Memory B cell (primary cell): ENCODE measurements at regions not wholly inside any gene's neighbourhood (a gene's known extent, or its start where the extent isn't known, plus 50 kb on each side); places are given as distances from the start of the nearest gene placed in this dataset.

Source experiments
- ATAC-seq: fragments of 150-1000 bp; cut with Tn5 transposase; 2 replicates; pipeline ENCODE4 v1.10.0; 2021; ENCODE audit warnings: low read depth, mild to moderate bottlenecking, moderate library complexity
- DNase-seq, 2 donors: peaks; one replicate each; pipeline ENCODE4 v3.0.0; 2022; ENCODE audit warnings: low spot score in 2 of 2
- H3K27ac Mint-ChIP-seq: one replicate; pipeline ENCODE4 v1.8.0; 2022; ENCODE audit warnings: mild to moderate bottlenecking, moderate library complexity, mixed read lengths
- H3K27me3 Mint-ChIP-seq: one replicate; pipeline ENCODE4 v1.8.0; 2022; ENCODE audit warnings: mixed read lengths
- H3K36me3 Mint-ChIP-seq: one replicate; pipeline ENCODE4 v1.8.0; 2022; ENCODE audit warnings: mild to moderate bottlenecking, mixed read lengths
- H3K4me1 Mint-ChIP-seq: one replicate; pipeline ENCODE4 v1.8.0; 2022; ENCODE audit warnings: mixed read lengths
- H3K4me3 Mint-ChIP-seq: one replicate; pipeline ENCODE4 v1.8.0; 2022; ENCODE audit warnings: mild to moderate bottlenecking, moderate library complexity, mixed read lengths
- H3K9me3 Mint-ChIP-seq: one replicate; pipeline ENCODE4 v1.8.0; 2022; ENCODE audit warnings: mixed read lengths

DNA sequence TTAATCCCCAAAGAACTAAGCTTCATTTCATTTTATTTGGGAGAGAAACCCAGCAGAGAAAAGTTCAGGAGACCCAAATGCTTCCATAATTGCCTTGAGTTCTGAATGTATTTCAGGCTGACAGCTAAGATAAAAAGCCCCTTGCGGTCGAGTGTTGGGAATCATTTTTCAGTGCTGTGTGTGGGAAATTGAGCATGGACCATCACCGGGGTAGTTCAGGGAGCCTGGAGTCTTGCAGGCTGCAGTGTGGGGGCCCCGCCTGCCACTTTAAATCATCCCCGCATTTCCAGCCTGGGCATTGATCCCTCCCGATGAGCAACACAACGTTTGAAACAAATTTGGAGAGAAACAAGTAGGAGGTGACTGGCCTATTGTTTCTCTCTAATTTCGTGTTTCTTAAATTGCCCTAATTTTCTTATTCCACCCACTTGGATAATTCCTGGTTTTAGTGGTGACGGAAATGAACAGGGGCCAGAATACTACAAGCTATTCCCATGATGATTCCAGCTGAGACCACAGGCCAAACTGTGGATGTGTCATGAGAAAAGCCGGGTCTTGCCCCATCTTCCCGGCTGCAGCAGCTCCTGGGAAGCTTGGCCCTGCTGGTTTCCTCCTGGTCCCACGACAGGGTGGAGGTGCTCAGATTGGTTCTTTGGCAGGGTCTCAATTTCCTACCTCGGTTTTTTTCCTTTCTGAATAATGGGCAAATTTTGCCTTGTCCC, 75.1 kb downstream of the FOXL1 start:
- Mint-ChIP-seq H3K27me3 (peaks cover 2% of the 10 kb centered on the region), H3K36me3 (no peaks in the 10 kb centered on the region), H3K4me3 (no peak overlapping the region), H3K27ac (no peak overlapping the region), H3K4me1 (no peaks in the 10 kb centered on the region), H3K9me3 (peaks cover 2% of the 10 kb centered on the region)
- DNase-seq: no peak
- ATAC-seq: no peak

DNA sequence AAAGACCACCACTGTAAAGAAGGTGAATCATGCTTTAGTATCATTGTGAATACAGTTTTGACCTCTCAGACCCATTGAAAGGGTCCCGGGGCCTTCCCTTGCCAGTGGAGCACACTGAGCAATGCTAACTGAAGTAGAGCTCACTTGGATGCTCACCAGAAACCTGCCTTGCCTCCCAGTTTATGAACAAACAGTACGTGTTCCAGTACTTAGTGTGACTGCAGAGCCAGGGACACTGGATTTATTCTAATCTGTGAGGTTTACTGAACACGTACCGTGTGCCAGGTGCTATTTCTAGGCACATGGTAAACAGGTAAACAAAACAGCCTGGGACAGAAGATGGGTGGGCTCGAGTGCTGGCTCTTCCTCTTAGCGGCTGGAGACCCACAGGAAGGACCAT, 79.6 kb downstream of the FOXL1 start:
- DNase-seq: no peak
- Mint-ChIP-seq H3K36me3 (no peaks in the 10 kb centered on the region), H3K9me3 (peaks cover 8% of the 10 kb centered on the region), H3K27ac (no peak overlapping the region), H3K4me1 (no peaks in the 10 kb centered on the region), H3K4me3 (no peak overlapping the region), H3K27me3 (peaks cover 13% of the 10 kb centered on the region)
- no peak for ATAC-seq

DNA sequence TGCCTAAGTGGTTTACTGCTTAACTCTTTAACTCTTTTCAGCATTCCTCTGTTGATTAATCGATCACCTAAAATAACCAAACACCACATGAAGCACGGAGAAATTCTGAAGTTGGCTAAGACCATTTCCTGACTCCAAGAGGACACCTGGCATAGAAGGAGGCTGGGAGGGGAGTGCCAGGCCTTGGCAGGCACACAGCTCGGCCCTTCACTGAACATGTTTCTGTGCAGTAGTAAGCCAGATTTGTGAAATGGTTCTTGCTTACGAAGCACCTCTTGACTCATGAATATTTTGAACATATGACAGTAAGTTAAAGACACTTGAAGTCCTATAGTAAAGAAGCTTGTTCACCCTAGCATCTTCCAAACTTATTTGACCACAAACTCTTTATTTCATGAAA, 82.3 kb downstream of the FOXL1 start:
- H3K27ac Mint-ChIP-seq: no peak overlapping the region
- peaks cover 6% of the 10 kb centered on the region for H3K4me1 Mint-ChIP-seq
- peaks cover 9% of the 10 kb centered on the region for H3K9me3 Mint-ChIP-seq
- peaks cover 13% of the 10 kb centered on the region for H3K27me3 Mint-ChIP-seq
- ATAC-seq (no peak), DNase-seq (no peak)
- no peak overlapping the region for H3K4me3 Mint-ChIP-seq
- no peaks in the 10 kb centered on the region for H3K36me3 Mint-ChIP-seq

DNA sequence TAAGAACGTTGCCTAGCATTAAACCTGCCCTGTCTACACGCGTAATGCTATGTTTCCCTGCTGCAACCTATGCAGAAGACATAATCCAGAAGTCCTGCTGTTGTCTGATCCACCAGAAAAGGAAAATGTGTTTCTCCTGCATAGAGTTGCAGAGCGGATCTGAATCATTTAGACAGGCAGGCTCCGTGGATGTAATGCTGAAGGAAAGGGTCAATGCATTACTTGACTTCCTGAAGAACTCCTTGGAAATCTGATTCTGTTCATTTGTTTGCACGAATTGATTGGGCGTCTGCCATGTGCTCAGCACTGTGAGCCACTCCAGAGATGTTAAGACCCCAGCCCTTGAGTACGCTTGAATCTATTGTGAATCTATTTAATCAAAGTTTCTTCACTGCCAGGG, 83.4 kb downstream of the FOXL1 start:
- Mint-ChIP-seq H3K27me3 (peaks cover 13% of the 10 kb centered on the region), H3K9me3 (peaks cover 11% of the 10 kb centered on the region), H3K36me3 (no peaks in the 10 kb centered on the region)

DNA sequence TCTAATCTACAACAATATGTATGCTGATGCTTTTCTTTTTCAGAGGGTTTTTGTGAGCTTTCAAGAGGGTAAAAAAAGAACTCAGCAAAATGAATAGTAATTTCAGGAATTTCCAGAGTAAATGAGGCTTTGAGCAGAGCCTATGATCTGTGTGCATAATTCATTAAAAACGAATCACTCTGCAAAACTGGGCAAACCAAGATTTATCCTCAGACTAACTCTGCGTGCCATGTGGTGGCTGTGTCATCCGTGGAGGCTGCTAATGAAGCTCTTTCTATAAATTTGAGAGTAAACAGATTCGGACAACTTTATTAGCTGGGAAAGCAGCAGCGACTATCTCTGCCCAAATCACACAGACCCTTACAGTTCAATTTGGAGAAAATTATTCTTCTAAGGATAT, 83.8 kb downstream of the FOXL1 start:
- no peak overlapping the region for H3K4me3 Mint-ChIP-seq
- no peak for ATAC-seq
- peaks cover 13% of the 10 kb centered on the region for H3K27me3 Mint-ChIP-seq
- H3K27ac Mint-ChIP-seq: no peak overlapping the region
- H3K9me3 Mint-ChIP-seq: peaks cover 11% of the 10 kb centered on the region
- no peak for DNase-seq
- H3K4me1 Mint-ChIP-seq: peaks cover 6% of the 10 kb centered on the region
- no peaks in the 10 kb centered on the region for H3K36me3 Mint-ChIP-seq

More for the DNA sequence above, 83.4 kb downstream of the FOXL1 start:
- no peak overlapping the region for H3K27ac Mint-ChIP-seq
- DNase-seq (no peak), ATAC-seq (no peak)
- no peak overlapping the region for H3K4me3 Mint-ChIP-seq
- peaks cover 6% of the 10 kb centered on the region for H3K4me1 Mint-ChIP-seq

DNA sequence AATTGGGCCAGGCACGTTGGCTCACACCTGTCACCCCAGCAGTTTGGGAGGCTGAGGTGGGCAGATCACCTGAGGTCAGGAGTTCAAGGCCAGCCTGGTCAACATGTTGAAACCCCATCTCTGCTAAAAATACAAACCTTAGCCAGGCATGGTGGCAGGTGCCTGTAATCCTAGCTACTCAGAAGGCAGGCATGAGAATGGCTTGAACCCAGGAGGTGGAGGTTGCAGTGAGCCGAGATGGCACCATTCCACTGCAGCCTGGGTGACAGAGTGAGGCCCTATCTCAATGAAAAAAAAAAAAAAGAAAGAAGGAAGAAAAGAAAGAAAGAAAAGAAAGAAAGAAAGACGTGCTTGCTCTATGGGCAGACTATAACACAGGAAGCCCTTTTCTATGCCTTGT, 84.4 kb downstream of the FOXL1 start:
- ATAC-seq: no peak
- H3K36me3 Mint-ChIP-seq: no peaks in the 10 kb centered on the region
- H3K27ac Mint-ChIP-seq: no peak overlapping the region
- H3K27me3 Mint-ChIP-seq: peaks cover 13% of the 10 kb centered on the region
- peaks cover 11% of the 10 kb centered on the region for H3K9me3 Mint-ChIP-seq
- H3K4me3 Mint-ChIP-seq: no peak overlapping the region
- H3K4me1 Mint-ChIP-seq: peaks cover 6% of the 10 kb centered on the region
- DNase-seq: no peak

DNA sequence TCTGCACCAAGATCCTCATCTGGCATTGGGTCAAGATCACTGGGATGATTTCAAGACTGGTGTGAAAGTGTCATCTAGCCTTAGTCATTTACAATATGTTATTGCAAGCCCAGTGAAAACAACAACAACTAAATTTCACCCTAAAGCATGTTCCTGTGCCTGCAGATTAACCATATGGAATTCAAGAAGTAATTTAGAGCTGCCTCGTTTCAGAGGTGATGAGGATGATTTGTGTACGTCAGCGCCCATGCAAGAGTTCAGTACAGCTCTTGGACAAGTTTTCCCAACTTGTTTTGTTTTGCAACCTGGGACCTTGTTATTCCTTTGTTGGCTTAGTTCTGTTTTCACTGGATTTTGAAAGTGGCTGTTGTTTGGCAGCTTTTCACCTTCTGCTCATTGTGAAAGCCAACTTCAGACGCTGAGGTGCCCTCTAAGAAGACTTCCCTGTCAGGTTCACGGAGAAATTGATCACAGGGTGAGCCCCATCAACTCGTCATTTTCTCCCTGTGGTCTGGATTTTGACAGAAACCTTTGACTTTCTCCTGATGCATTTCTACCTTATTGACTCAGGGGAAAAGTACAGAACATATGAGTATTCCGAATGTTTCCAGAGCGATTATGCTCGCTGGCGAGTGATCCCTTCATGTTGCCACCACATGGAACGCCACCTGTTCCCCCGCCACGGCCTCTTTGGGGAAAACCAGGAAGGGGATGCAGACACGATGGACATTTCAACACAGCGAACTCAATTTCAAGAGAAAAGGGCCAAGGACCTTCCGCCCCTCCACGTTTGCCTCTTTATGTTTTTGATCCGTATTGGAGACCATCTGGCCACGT, 85.6 kb downstream of the FOXL1 start:
- no peak overlapping the region for H3K4me3 Mint-ChIP-seq
- no peak for ATAC-seq
- H3K27ac Mint-ChIP-seq: no peak overlapping the region
- DNase-seq: no peak
- peaks cover 6% of the 10 kb centered on the region for H3K4me1 Mint-ChIP-seq
- peaks cover 10% of the 10 kb centered on the region for H3K27me3 Mint-ChIP-seq
- peaks cover 11% of the 10 kb centered on the region for H3K9me3 Mint-ChIP-seq
- H3K36me3 Mint-ChIP-seq: no peaks in the 10 kb centered on the region

DNA sequence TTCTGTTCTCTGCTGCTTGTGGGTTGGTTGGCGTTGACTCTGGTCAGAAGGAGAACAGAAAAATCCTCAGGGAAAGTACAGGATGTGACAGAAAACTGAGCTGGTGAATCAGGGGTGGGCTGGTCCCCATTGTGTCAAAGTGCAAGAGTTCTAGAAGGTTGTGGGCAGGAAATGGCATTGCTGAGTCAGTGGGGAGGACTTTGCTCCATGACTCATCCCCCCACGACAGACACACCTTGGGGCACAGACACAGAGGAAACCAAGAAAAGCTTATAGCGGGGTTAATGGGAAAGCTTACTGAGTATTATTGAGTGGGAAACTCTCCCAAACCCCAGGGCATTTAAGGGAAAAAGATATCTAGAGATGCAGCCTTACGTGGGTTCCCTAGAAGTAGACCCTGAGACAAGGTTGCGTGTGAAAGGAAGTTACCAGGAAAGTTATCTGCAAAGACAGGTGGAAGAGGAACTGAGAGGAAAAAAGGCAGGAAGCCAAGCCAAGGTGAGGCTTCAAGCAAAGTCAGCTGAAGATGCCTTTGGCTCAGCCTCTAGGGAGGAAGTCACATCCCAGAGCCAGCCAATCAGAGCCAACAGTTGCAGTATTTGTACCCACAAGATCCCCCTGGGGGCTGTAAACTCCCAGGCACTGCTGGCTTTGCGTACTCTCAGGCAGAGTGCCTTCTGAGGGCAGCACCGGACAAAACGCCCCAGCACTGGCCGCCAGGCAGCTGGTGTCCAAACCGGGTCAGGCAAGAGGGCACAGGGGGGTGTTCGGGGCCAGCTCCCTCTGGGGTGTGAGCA, 86.4 kb downstream of the FOXL1 start:
- Mint-ChIP-seq H3K36me3 (no peaks in the 10 kb centered on the region), H3K9me3 (peaks cover 5% of the 10 kb centered on the region), H3K27ac (no peak overlapping the region), H3K4me1 (peaks cover 6% of the 10 kb centered on the region), H3K27me3 (peaks cover 8% of the 10 kb centered on the region), H3K4me3 (no peak overlapping the region)
- DNase-seq (no peak), ATAC-seq (no peak)

DNA sequence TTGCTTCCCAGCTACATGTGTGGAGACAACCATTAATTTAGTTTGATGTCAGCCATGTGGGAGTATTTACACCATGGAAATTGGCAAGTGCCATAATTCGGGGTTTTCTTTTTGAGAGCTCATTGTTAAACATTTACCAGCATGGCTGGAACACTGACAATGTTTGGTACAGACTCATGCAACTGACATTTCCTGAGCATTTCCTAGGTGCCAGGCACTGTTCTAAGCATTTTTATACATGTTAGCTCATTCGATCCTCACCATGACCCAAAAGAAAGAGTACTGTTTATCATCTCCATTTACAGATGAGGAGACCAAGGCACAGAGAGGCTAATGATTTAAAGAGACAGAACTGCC, 86.9 kb downstream of the FOXL1 start:
- peaks cover 5% of the 10 kb centered on the region for H3K9me3 Mint-ChIP-seq
- no peaks in the 10 kb centered on the region for H3K36me3 Mint-ChIP-seq
- no peak overlapping the region for H3K27ac Mint-ChIP-seq
- ATAC-seq (no peak), DNase-seq (no peak)
- no peak overlapping the region for H3K4me3 Mint-ChIP-seq
- H3K27me3 Mint-ChIP-seq: peaks cover 10% of the 10 kb centered on the region
- H3K4me1 Mint-ChIP-seq: peaks cover 6% of the 10 kb centered on the region

DNA sequence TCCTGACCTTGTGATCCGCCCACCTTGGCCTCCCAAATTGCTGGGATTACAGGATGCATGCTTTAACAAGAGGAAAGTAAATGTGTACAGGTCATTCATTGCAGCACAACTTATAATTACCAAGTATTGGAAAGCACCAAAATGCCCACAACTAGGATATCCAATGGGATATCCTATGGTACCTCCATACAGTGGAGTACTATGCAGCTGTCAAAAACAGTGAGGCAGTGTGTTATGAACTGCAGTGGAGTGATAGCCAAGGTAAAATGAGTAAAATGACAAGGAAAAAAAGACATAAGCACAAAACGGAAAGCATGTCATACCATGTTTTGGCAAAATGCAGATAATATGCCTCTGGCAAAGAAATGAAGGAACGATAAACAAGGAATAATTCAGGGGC, 87.6 kb downstream of the FOXL1 start:
- Mint-ChIP-seq H3K27ac (no peak overlapping the region), H3K9me3 (peaks cover 5% of the 10 kb centered on the region), H3K27me3 (peaks cover 8% of the 10 kb centered on the region), H3K36me3 (no peaks in the 10 kb centered on the region), H3K4me1 (peaks cover 6% of the 10 kb centered on the region), H3K4me3 (no peak overlapping the region)
- ATAC-seq: no peak
- DNase-seq: no peak

DNA sequence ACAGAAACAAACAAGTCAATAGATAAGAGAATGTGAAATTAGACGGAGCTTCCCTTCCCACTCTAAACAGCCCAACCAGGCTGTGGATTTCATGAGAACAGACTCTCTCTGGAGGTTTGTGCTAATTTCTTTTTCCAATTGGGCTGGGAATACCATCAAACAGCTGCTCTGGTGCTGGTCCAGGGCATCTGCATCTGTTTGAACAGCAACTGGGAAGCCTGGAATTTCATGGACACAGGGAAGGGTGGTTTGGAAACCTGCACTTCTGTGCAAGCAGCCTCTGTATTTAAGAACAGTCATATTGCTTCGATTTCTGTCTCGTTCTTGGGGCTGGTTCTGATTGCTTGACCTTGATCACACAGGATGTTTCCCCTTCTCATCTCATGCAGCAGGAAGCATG, 88.7 kb downstream of the FOXL1 start:
- Mint-ChIP-seq H3K4me3 (no peak overlapping the region), H3K9me3 (peaks cover 5% of the 10 kb centered on the region), H3K27me3 (peaks cover 7% of the 10 kb centered on the region), H3K36me3 (no peaks in the 10 kb centered on the region), H3K27ac (no peak overlapping the region), H3K4me1 (peaks cover 6% of the 10 kb centered on the region)
- ATAC-seq (no peak), DNase-seq (no peak)

DNA sequence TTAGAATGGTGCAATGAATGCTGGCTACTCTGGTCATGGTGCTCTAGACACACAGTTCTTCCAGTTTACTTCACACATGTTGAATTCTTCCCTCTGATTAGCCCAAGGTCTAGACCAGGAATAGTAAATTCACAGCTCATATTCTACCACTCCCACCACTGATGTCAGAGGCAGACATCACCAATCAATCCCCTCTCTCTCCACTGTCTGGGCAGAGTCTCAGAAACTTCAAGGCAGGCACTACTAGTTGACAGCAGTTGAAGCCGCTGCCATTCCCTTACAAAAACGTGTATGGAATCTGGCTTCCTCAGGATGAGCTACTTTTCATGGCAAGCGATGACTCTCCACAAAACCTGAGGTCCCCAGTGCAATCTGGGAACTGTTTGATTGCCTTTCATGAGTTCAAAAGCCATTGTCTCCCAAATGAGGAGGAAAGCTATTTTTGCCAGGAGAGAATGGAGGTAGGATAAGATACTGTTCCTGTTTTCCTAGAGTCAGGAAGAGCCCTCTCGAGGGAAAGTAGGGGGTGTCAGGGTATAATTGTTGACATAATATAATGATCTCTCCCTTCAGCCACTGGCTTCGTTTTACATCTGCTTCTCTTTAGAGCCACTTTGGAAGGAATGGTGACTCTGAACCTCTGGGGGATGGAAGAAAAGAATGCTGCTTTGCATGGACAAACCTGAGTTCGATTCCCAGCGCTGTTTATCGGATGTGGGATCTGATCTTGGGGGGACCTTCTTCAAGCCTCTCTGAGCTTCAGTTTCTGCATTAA, 90.0 kb downstream of the FOXL1 start:
- ATAC-seq (no peak), DNase-seq (no peak)
- H3K27me3 Mint-ChIP-seq: peaks cover 9% of the 10 kb centered on the region
- peaks cover 6% of the 10 kb centered on the region for H3K4me1 Mint-ChIP-seq
- no peak overlapping the region for H3K4me3 Mint-ChIP-seq
- no peak overlapping the region for H3K27ac Mint-ChIP-seq
- no peaks in the 10 kb centered on the region for H3K36me3 Mint-ChIP-seq
- peaks cover 7% of the 10 kb centered on the region for H3K9me3 Mint-ChIP-seq

DNA sequence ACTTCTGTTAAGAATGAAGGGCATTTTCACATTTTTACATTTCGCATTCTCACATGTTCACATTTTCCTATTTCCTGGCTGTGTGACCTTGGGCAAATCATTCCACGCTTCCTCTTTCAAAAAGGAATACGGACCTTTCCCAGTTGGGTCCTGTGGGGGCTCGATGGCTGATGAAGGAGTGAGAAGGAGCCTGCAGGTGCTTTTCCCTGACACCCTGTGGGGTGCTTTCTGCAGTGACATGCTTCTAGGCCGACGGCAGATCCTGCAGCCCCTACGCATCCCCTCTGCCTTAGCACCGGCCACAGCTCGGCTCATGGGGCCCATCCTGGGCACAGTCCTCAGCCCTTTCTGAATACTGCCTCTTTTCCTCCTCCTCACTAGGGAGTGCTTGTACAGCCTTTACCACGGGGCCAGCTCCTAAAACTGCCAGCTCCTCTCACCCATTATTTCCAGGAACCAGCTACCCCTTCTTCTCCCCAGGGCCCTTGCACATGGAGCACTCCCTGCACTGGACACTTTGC, 91.0 kb downstream of the FOXL1 start:
- ATAC-seq: no peak
- Mint-ChIP-seq H3K4me3 (no peak overlapping the region), H3K4me1 (peaks cover 5% of the 10 kb centered on the region), H3K27me3 (peaks cover 9% of the 10 kb centered on the region), H3K27ac (no peak overlapping the region), H3K36me3 (no peaks in the 10 kb centered on the region), H3K9me3 (peaks cover 7% of the 10 kb centered on the region)
- DNase-seq: no peak
